ENCODE measurements at regions not wholly inside any gene's neighbourhood (a gene's known extent, or its start where the extent isn't known, plus 50 kb on each side); places are given as distances from the start of the nearest gene placed in this dataset.

- H3K36me3 ChIP-seq: no peaks in the 10 kb centered on the region
- no peaks in the 10 kb centered on the region for H3K27me3 ChIP-seq
- H3K4me1 ChIP-seq: no peaks in the 10 kb centered on the region
- H3K9me3 ChIP-seq: no peaks in the 10 kb centered on the region
- no peak overlapping the region for H3K4me3 ChIP-seq
- no peak for DNase-seq
- intact Hi-C loops (cut with DNase I; ENCODE audit: low total_unique reads): no loop called here
- TF ChIP-seq CTCF (IDR thresholded peaks at IDR 0.05) (no peak), POLR2A (IDR thresholded peaks at IDR 0.05) (no peak)
- H3K27ac ChIP-seq: no peak overlapping the region
Measured at GRCh38 chr7:112619343-112619742, 138.6 kb downstream of the LSMEM1 start.

- H3K4me3 ChIP-seq: no peak overlapping the region
- no peaks in the 10 kb centered on the region for H3K4me1 ChIP-seq
- no peaks in the 10 kb centered on the region for H3K27me3 ChIP-seq
- H3K9me3 ChIP-seq: no peaks in the 10 kb centered on the region
- TF ChIP-seq CTCF (IDR thresholded peaks at IDR 0.05) (no peak), POLR2A (IDR thresholded peaks at IDR 0.05) (no peak)
- intact Hi-C loops (cut with DNase I; ENCODE audit: low total_unique reads): no loop called here
- H3K27ac ChIP-seq: no peak overlapping the region
- no peaks in the 10 kb centered on the region for H3K36me3 ChIP-seq
- DNase-seq: no peak
Measured at GRCh38 chr7:112622159-112622715, 141.4 kb downstream of the LSMEM1 start.

- Histone ChIP-seq H3K4me3 (no peak overlapping the region), H3K27ac (no peak overlapping the region), H3K27me3 (no peaks in the 10 kb centered on the region), H3K36me3 (no peaks in the 10 kb centered on the region), H3K9me3 (no peaks in the 10 kb centered on the region), H3K4me1 (no peaks in the 10 kb centered on the region)
- intact Hi-C loops (cut with DNase I; ENCODE audit: low total_unique reads): no loop called here
- no peak for TF ChIP-seq CTCF (IDR thresholded peaks at IDR 0.05)
- no peak for DNase-seq
Measured at GRCh38 chr7:112624416-112624815, 143.6 kb downstream of the LSMEM1 start.

- no peak for TF ChIP-seq POLR2A (IDR thresholded peaks at IDR 0.05)
- TF ChIP-seq CTCF (IDR thresholded peaks at IDR 0.05): no peak
- no peaks in the 10 kb centered on the region for H3K27me3 ChIP-seq
- no peaks in the 10 kb centered on the region for H3K9me3 ChIP-seq
- H3K36me3 ChIP-seq: no peaks in the 10 kb centered on the region
- no peak overlapping the region for H3K27ac ChIP-seq
- intact Hi-C loops (cut with DNase I; ENCODE audit: low total_unique reads): no loop called here
- no peak overlapping the region for H3K4me3 ChIP-seq
- no peak for DNase-seq
- no peaks in the 10 kb centered on the region for H3K4me1 ChIP-seq
Measured at GRCh38 chr7:112630565-112630964, 149.8 kb downstream of the LSMEM1 start.

GRCh38 chr7:112634107-112634506, 153.3 kb downstream of the LSMEM1 start:
- DNase-seq: no peak
- H3K9me3 ChIP-seq: no peaks in the 10 kb centered on the region

More at GRCh38 chr7:112634107-112634506, 153.3 kb downstream of the LSMEM1 start:
- TF ChIP-seq POLR2A (IDR thresholded peaks at IDR 0.05) (no peak), CTCF (IDR thresholded peaks at IDR 0.05) (no peak)
- Histone ChIP-seq H3K4me3 (no peak overlapping the region), H3K27me3 (no peaks in the 10 kb centered on the region), H3K4me1 (no peaks in the 10 kb centered on the region), H3K27ac (no peak overlapping the region), H3K36me3 (no peaks in the 10 kb centered on the region)
- intact Hi-C loops (cut with DNase I; ENCODE audit: low total_unique reads): no loop called here

Measured in uterus (tissue), 3 donors.